KMS-11 (cell line): ENCODE measurements at regions not wholly inside any gene's neighbourhood (a gene's known extent, or its start where the extent isn't known, plus 50 kb on each side); places are given as distances from the start of the nearest gene placed in this dataset.

Source experiments
- H2AFZ ChIP-seq: fragments of 200-600 bp; sonication (generic); 2 replicates; pipeline ENCODE4 v1.6.1; 2016; ENCODE audit warnings: antibody characterized with exemption, mixed run types, low read depth
- H3K27ac ChIP-seq: fragments of 200-600 bp; sonication (generic); 2 replicates; pipeline ENCODE4 v1.6.1; 2016; ENCODE audit warnings: mild to moderate bottlenecking, mixed run types
- H3K27me3 ChIP-seq: fragments of 200-600 bp; sonication (generic); 2 replicates; pipeline ENCODE4 v1.6.1; 2017; ENCODE audit warnings: mild to moderate bottlenecking, low read depth, mixed run types, moderate library complexity; ENCODE audit not compliant: insufficient read depth
- H3K36me3 ChIP-seq: fragments of 200-600 bp; sonication (generic); 2 replicates; pipeline ENCODE4 v1.6.1; 2017; ENCODE audit warnings: mild to moderate bottlenecking, mixed run types; ENCODE audit not compliant: insufficient read depth
- H3K4me1 ChIP-seq: fragments of 200-600 bp; sonication (generic); 2 replicates; pipeline ENCODE4 v1.6.1; 2016; ENCODE audit warnings: mild to moderate bottlenecking, low read depth, mixed run types; ENCODE audit not compliant: poor library complexity, severe bottlenecking
- H3K4me2 ChIP-seq: fragments of 200-600 bp; sonication (generic); 2 replicates; pipeline ENCODE4 v1.7.0; 2016; ENCODE audit warnings: mild to moderate bottlenecking, mixed run types
- H3K4me3 ChIP-seq: fragments of 200-600 bp; sonication (generic); IDR thresholded peaks from 2 replicates; pipeline ENCODE4 v1.6.1; 2017; ENCODE audit warnings: low read depth, low read length, mixed read lengths; ENCODE audit not compliant: insufficient read depth
- H3K79me2 ChIP-seq: fragments of 200-600 bp; sonication (generic); 2 replicates; pipeline ENCODE4 v1.6.1; 2016; ENCODE audit warnings: low read depth, mixed run types; ENCODE audit not compliant: insufficient read depth
- H3K9ac ChIP-seq: fragments of 200-600 bp; sonication (generic); 2 replicates; pipeline ENCODE4 v1.6.1; 2016; ENCODE audit warnings: mild to moderate bottlenecking, mixed run types
- H4K20me1 ChIP-seq: fragments of 200-600 bp; sonication (generic); 2 replicates; pipeline ENCODE4 v1.6.1; 2016; ENCODE audit warnings: mild to moderate bottlenecking, mixed run types; ENCODE audit not compliant: insufficient read depth
- TF ChIP-seq, protein P1 (sequence below): fragments of 200-600 bp; sonication (generic); conservative IDR thresholded peaks from 2 replicates; pipeline ENCODE4 v1.6.1; 2017; ENCODE audit warnings: low read depth, mild to moderate bottlenecking, antibody characterized with exemption, low read length, moderate library complexity, mixed read lengths

DNA sequence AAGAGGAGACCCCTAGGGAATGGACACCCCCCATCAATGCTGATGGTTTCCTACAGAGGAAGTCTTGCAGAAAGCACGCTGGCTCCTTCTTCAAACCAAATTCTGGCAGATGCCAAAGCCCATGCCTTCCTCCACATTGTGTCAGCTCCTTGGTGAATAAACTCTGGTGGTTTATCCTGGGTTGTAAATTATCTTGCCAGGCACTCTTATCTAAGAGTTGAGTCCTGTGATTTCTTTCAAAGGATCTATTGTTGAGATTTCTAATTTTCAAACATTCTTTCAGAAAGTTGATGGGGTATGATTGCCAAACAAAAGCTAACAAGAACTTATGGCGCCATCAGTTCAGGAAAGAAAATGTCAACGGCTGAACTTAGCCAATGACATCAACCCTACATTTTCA is 160.4 kb downstream of the NSG2 start:
- H3K4me2 ChIP-seq: no peak overlapping the region
- H3K79me2 ChIP-seq: no peaks in the 10 kb centered on the region
- H3K9ac ChIP-seq: no peak overlapping the region
- no peak overlapping the region for H2AFZ ChIP-seq
- no peak overlapping the region for H3K27ac ChIP-seq
- peaks cover 4% of the 10 kb centered on the region for H3K4me1 ChIP-seq
- TF ChIP-seq, protein P1, sequence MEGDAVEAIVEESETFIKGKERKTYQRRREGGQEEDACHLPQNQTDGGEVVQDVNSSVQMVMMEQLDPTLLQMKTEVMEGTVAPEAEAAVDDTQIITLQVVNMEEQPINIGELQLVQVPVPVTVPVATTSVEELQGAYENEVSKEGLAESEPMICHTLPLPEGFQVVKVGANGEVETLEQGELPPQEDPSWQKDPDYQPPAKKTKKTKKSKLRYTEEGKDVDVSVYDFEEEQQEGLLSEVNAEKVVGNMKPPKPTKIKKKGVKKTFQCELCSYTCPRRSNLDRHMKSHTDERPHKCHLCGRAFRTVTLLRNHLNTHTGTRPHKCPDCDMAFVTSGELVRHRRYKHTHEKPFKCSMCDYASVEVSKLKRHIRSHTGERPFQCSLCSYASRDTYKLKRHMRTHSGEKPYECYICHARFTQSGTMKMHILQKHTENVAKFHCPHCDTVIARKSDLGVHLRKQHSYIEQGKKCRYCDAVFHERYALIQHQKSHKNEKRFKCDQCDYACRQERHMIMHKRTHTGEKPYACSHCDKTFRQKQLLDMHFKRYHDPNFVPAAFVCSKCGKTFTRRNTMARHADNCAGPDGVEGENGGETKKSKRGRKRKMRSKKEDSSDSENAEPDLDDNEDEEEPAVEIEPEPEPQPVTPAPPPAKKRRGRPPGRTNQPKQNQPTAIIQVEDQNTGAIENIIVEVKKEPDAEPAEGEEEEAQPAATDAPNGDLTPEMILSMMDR: no peak
- H3K4me3 ChIP-seq: no peak overlapping the region
- H3K36me3 ChIP-seq: no peaks in the 10 kb centered on the region
- no peaks in the 10 kb centered on the region for H4K20me1 ChIP-seq
- no peaks in the 10 kb centered on the region for H3K27me3 ChIP-seq

- no peak overlapping the region for H3K4me3 ChIP-seq
- H3K9ac ChIP-seq: no peak overlapping the region
- TF ChIP-seq, protein P1: no peak
- H3K4me1 ChIP-seq: peaks cover 4% of the 10 kb centered on the region
- H3K27ac ChIP-seq: no peak overlapping the region
- H3K27me3 ChIP-seq: no peaks in the 10 kb centered on the region
- H4K20me1 ChIP-seq: no peaks in the 10 kb centered on the region
- H3K36me3 ChIP-seq: no peaks in the 10 kb centered on the region
- no peaks in the 10 kb centered on the region for H3K79me2 ChIP-seq
- H3K4me2 ChIP-seq: no peak overlapping the region
- H2AFZ ChIP-seq: no peak overlapping the region
Measured at GRCh38 chr5:174210596-174211276, 165.2 kb downstream of the NSG2 start.

GRCh38 chr5:174211277-174211626 is 165.7 kb downstream of the NSG2 start:
- Histone ChIP-seq H3K27ac (no peak overlapping the region), H3K4me2 (no peak overlapping the region), H4K20me1 (no peaks in the 10 kb centered on the region), H3K4me3 (no peak overlapping the region), H3K9ac (no peak overlapping the region), H3K27me3 (no peaks in the 10 kb centered on the region), H2AFZ (no peak overlapping the region), H3K36me3 (no peaks in the 10 kb centered on the region), H3K4me1 (peaks cover 4% of the 10 kb centered on the region), H3K79me2 (no peaks in the 10 kb centered on the region)
- TF ChIP-seq, protein P1: no peak

GRCh38 chr5:174217527-174217926 is 172.0 kb downstream of the NSG2 start:
- peaks cover 6% of the 10 kb centered on the region for H3K4me1 ChIP-seq
- no peaks in the 10 kb centered on the region for H3K36me3 ChIP-seq
- no peak overlapping the region for H3K27ac ChIP-seq
- no peaks in the 10 kb centered on the region for H3K79me2 ChIP-seq
- no peak overlapping the region for H3K4me3 ChIP-seq
- no peak overlapping the region for H3K9ac ChIP-seq
- no peaks in the 10 kb centered on the region for H3K27me3 ChIP-seq
- H4K20me1 ChIP-seq: no peaks in the 10 kb centered on the region
- TF ChIP-seq, protein P1: no peak
- no peak overlapping the region for H3K4me2 ChIP-seq
- no peak overlapping the region for H2AFZ ChIP-seq
